GM12872 (cell line): ENCODE measurements at regions not wholly inside any gene's neighbourhood (a gene's known extent, or its start where the extent isn't known, plus 50 kb on each side); places are given as distances from the start of the nearest gene placed in this dataset.

Source experiments
- TF ChIP-seq, protein P1 (sequence below): IDR thresholded peaks from 3 replicates; pipeline ENCODE4 v1.5.1; 2011; ENCODE audit warnings: low read depth, mild to moderate bottlenecking, low read length, moderate library complexity; ENCODE audit not compliant: insufficient read depth

DNA sequence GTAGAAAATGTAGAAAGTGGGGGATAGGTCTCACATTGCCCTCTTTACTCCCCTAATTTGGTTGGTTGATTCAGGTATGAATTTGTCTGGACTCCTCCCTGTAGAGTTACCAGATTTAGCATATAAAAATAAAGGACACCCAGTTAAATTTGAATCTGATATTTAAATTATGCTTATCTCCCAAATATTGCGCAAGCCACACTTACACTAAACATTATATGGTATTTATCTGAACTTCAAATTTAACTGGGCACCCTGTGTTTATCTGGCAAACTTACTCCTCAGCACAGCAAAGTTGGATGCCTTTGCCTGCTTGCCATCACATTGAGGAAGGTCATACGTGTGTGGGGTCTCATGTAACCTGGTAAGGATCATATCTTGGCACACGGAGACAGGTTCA lies 882.4 kb upstream of the FAM98A start:
- TF ChIP-seq, protein P1, sequence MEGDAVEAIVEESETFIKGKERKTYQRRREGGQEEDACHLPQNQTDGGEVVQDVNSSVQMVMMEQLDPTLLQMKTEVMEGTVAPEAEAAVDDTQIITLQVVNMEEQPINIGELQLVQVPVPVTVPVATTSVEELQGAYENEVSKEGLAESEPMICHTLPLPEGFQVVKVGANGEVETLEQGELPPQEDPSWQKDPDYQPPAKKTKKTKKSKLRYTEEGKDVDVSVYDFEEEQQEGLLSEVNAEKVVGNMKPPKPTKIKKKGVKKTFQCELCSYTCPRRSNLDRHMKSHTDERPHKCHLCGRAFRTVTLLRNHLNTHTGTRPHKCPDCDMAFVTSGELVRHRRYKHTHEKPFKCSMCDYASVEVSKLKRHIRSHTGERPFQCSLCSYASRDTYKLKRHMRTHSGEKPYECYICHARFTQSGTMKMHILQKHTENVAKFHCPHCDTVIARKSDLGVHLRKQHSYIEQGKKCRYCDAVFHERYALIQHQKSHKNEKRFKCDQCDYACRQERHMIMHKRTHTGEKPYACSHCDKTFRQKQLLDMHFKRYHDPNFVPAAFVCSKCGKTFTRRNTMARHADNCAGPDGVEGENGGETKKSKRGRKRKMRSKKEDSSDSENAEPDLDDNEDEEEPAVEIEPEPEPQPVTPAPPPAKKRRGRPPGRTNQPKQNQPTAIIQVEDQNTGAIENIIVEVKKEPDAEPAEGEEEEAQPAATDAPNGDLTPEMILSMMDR, result no peak

- TF ChIP-seq, protein P1, result no peak
Measured at GRCh38 chr2:34480366-34480765, 881.3 kb upstream of the FAM98A start.

DNA sequence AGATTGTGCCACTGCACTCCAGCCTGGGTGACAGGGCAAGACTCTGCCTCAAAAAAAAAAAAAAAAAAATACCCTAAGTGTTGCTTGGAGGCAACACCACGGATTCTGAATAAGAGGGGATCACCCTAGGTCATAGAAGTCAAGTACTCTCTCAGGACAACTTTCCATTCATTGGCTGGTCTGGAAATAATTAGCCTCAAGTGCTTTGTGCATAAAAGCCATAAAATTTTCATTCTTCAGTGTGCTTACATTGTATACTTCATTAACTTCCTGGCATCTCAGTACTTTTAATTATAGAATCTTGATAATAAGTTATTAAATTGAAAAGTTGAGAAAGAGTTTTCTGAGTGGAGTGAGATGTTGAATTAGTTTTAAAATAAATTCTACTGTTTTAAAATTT lies 876.1 kb upstream of the FAM98A start:
- TF ChIP-seq, protein P1, result no peak

- TF ChIP-seq, protein P1, result no peak
Measured at GRCh38 chr2:34474646-34475045, 875.5 kb upstream of the FAM98A start.

DNA sequence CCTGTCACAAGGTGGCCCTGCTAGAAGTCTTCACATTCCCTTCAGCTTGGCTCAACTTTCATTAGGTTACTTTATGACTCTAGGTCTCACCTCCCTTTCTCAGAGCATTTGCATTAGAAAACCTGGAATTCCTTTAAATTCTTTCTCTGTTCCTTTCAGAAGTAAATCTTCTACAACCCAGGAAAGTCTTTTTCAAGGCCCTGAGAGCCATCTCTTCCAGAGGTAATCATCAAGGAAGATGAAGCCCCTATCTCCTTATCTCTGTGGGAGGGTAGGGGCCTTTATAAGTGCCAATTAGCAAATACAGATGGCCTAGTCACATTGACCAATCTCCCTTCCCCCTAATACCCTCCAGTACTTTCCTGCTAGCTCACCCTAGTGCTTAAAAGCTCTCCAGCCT lies 848.0 kb upstream of the FAM98A start:
- TF ChIP-seq, protein P1, result no peak

DNA sequence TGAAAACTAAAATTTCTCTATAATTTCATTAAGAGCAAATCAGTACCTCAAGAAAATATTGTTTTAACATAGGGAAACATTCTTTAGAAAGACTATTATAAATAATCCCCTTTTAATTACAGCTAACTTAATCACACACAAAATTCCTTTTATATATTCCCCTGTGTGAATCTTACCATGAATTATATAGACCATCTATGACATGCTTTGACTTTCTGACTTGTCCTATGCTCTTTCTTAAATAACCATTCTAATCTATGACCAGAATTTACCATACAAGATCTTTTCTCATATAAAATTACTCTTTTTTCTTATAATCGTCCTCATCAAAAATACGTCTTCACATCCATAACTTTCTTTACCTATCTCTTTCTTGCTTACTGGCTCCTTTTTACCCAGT lies 824.2 kb upstream of the FAM98A start:
- TF ChIP-seq, protein P1, result no peak

DNA sequence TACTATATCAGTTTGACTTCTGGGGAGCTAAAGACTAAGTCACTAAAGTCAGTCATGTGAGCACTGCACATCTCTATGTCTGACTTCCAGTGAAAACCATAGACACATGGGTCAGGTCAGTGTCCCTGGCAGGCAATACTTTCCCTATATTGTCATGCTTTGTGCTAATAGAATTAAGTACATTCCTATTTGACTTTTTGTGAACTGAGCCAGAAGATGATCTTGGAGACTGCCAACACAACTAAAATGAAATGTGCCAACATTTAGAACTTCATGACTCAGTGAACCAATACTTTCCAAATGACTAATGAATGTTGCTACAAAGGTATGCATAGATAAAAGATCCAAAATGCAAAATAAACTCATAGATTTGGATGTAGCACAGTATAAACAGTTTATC lies 820.8 kb upstream of the FAM98A start:
- TF ChIP-seq, protein P1, result no peak

GRCh38 chr2:34416856-34417255 lies 817.8 kb upstream of the FAM98A start:
- TF ChIP-seq, protein P1, result no peak
